Transverse colon (tissue), 3 donors: ENCODE measurements at regions not wholly inside any gene's neighbourhood (a gene's known extent, or its start where the extent isn't known, plus 50 kb on each side); places are given as distances from the start of the nearest gene placed in this dataset.

Source experiments
- POLR2A ChIP-seq: fragments of 450-650 bp; IDR thresholded peaks from one replicate; pipeline ENCODE4 v1.6.1; 2016; ENCODE audit warnings: antibody characterized with exemption, mild to moderate bottlenecking, moderate library complexity
- TF ChIP-seq, protein P1 (sequence below), 5 experiments: fragments of 200-600 bp in 3 of 5; fragments of 450-650 bp in 2 of 5; sonication (generic) in 3 of 5; IDR thresholded peaks; 1 replicate in 2 of 5; 2 replicates in 3 of 5; pipeline ENCODE4 v1.5.1; 2016 to 2017; ENCODE audit warnings: antibody characterized with exemption in 5 of 5, inconsistent platforms in 3 of 5, mild to moderate bottlenecking in 2 of 5, moderate library complexity in 1 of 5

- TF ChIP-seq, protein P1, sequence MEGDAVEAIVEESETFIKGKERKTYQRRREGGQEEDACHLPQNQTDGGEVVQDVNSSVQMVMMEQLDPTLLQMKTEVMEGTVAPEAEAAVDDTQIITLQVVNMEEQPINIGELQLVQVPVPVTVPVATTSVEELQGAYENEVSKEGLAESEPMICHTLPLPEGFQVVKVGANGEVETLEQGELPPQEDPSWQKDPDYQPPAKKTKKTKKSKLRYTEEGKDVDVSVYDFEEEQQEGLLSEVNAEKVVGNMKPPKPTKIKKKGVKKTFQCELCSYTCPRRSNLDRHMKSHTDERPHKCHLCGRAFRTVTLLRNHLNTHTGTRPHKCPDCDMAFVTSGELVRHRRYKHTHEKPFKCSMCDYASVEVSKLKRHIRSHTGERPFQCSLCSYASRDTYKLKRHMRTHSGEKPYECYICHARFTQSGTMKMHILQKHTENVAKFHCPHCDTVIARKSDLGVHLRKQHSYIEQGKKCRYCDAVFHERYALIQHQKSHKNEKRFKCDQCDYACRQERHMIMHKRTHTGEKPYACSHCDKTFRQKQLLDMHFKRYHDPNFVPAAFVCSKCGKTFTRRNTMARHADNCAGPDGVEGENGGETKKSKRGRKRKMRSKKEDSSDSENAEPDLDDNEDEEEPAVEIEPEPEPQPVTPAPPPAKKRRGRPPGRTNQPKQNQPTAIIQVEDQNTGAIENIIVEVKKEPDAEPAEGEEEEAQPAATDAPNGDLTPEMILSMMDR (IDR thresholded peaks at IDR 0.05), result no peak
- no peak for TF ChIP-seq POLR2A
Measured at GRCh38 chr2:185278761-185279160, 459.8 kb upstream of the FSIP2 start.
